Activated naive CD8-positive, alpha-beta T cell treated with anti-CD3 and anti-CD28 coated beads, Interleukin-2, amount 50 U/mL, for 24 hours (primary cell): ENCODE measurements at regions not wholly inside any gene's neighbourhood (a gene's known extent, or its start where the extent isn't known, plus 50 kb on each side); places are given as distances from the start of the nearest gene placed in this dataset.

Experiments used
- ATAC-seq: fragments of 150-1000 bp; cut with Tn5 transposase; one replicate; pipeline ENCODE4 v1.10.0; 2021
- DNase-seq: peaks from one replicate; pipeline ENCODE4 v3.0.0; 2021
- H3K27ac Mint-ChIP-seq: one replicate; pipeline ENCODE4 v1.8.0; 2021; ENCODE audit warnings: mild to moderate bottlenecking, mixed read lengths
- H3K27me3 Mint-ChIP-seq: one replicate; pipeline ENCODE4 v1.8.0; 2021; ENCODE audit warnings: mixed read lengths
- H3K36me3 Mint-ChIP-seq: one replicate; pipeline ENCODE4 v1.8.0; 2021; ENCODE audit warnings: low read depth, mixed read lengths
- H3K4me1 Mint-ChIP-seq: one replicate; pipeline ENCODE4 v1.8.0; 2021; ENCODE audit warnings: mixed read lengths
- H3K4me3 Mint-ChIP-seq: one replicate; pipeline ENCODE4 v1.8.0; 2021; ENCODE audit warnings: mild to moderate bottlenecking, moderate library complexity, mixed read lengths
- H3K9me3 Mint-ChIP-seq: one replicate; pipeline ENCODE4 v1.8.0; 2021; ENCODE audit warnings: mixed read lengths

GRCh38 chr5:103450333-103451061, 112.1 kb downstream of the NUDT12 start:
- Mint-ChIP-seq H3K4me1 (no peaks in the 10 kb centered on the region), H3K4me3 (no peak overlapping the region), H3K9me3 (no peaks in the 10 kb centered on the region), H3K36me3 (no peaks in the 10 kb centered on the region), H3K27me3 (peaks cover 5% of the 10 kb centered on the region), H3K27ac (no peak overlapping the region)
- DNase-seq = no peak
- ATAC-seq = no peak

- no peak for DNase-seq
- ATAC-seq = no peak
- Mint-ChIP-seq H3K36me3 (no peaks in the 10 kb centered on the region), H3K27me3 (peaks cover 5% of the 10 kb centered on the region), H3K4me3 (no peak overlapping the region), H3K4me1 (no peaks in the 10 kb centered on the region), H3K9me3 (no peaks in the 10 kb centered on the region), H3K27ac (no peak overlapping the region)
Observed at GRCh38 chr5:103446813-103447212, 115.8 kb downstream of the NUDT12 start.

- H3K27ac Mint-ChIP-seq = no peak overlapping the region
- ATAC-seq = no peak
- no peaks in the 10 kb centered on the region for H3K36me3 Mint-ChIP-seq
- H3K4me3 Mint-ChIP-seq = no peak overlapping the region
- no peaks in the 10 kb centered on the region for H3K9me3 Mint-ChIP-seq
- peaks cover 5% of the 10 kb centered on the region for H3K27me3 Mint-ChIP-seq
- no peaks in the 10 kb centered on the region for H3K4me1 Mint-ChIP-seq
- DNase-seq = no peak
Observed at GRCh38 chr5:103445426-103446035, 117.1 kb downstream of the NUDT12 start.

GRCh38 chr5:103444333-103445038, 118.1 kb downstream of the NUDT12 start:
- Mint-ChIP-seq H3K36me3 (no peaks in the 10 kb centered on the region), H3K27ac (no peak overlapping the region), H3K4me3 (no peak overlapping the region), H3K4me1 (no peaks in the 10 kb centered on the region), H3K27me3 (peaks cover 5% of the 10 kb centered on the region), H3K9me3 (peaks cover 9% of the 10 kb centered on the region)
- DNase-seq = no peak
- ATAC-seq = no peak

- Mint-ChIP-seq H3K27me3 (peaks cover 5% of the 10 kb centered on the region), H3K4me3 (no peak overlapping the region), H3K4me1 (no peaks in the 10 kb centered on the region), H3K9me3 (peaks cover 22% of the 10 kb centered on the region), H3K27ac (no peak overlapping the region), H3K36me3 (no peaks in the 10 kb centered on the region)
- DNase-seq (no peak), ATAC-seq (no peak)
Observed at GRCh38 chr5:103442750-103443149, 119.8 kb downstream of the NUDT12 start.

GRCh38 chr5:103441523-103441922, 121.1 kb downstream of the NUDT12 start:
- no peak for ATAC-seq
- H3K9me3 Mint-ChIP-seq = peaks cover 24% of the 10 kb centered on the region
- no peak for DNase-seq
- H3K27me3 Mint-ChIP-seq = no peaks in the 10 kb centered on the region
- no peaks in the 10 kb centered on the region for H3K4me1 Mint-ChIP-seq
- H3K4me3 Mint-ChIP-seq = no peak overlapping the region
- H3K36me3 Mint-ChIP-seq = no peaks in the 10 kb centered on the region
- no peak overlapping the region for H3K27ac Mint-ChIP-seq

- no peaks in the 10 kb centered on the region for H3K27me3 Mint-ChIP-seq
- H3K9me3 Mint-ChIP-seq = peaks cover 24% of the 10 kb centered on the region
- DNase-seq (no peak), ATAC-seq (no peak)
- H3K36me3 Mint-ChIP-seq = no peaks in the 10 kb centered on the region
- no peak overlapping the region for H3K4me3 Mint-ChIP-seq
- no peaks in the 10 kb centered on the region for H3K4me1 Mint-ChIP-seq
- no peak overlapping the region for H3K27ac Mint-ChIP-seq
Observed at GRCh38 chr5:103439007-103439406, 123.6 kb downstream of the NUDT12 start.

GRCh38 chr5:103436656-103437055, 125.9 kb downstream of the NUDT12 start:
- H3K27me3 Mint-ChIP-seq = peaks cover 3% of the 10 kb centered on the region
- no peak overlapping the region for H3K27ac Mint-ChIP-seq
- no peaks in the 10 kb centered on the region for H3K4me1 Mint-ChIP-seq
- H3K36me3 Mint-ChIP-seq = no peaks in the 10 kb centered on the region
- DNase-seq (no peak), ATAC-seq (no peak)
- no peak overlapping the region for H3K4me3 Mint-ChIP-seq
- H3K9me3 Mint-ChIP-seq = peaks cover 24% of the 10 kb centered on the region

- no peak overlapping the region for H3K27ac Mint-ChIP-seq
- no peaks in the 10 kb centered on the region for H3K36me3 Mint-ChIP-seq
- DNase-seq = no peak
- no peak for ATAC-seq
- H3K27me3 Mint-ChIP-seq = peaks cover 3% of the 10 kb centered on the region
- no peak overlapping the region for H3K4me3 Mint-ChIP-seq
- no peaks in the 10 kb centered on the region for H3K4me1 Mint-ChIP-seq
- H3K9me3 Mint-ChIP-seq = peaks cover 24% of the 10 kb centered on the region
Observed at GRCh38 chr5:103436112-103436511, 126.5 kb downstream of the NUDT12 start.

- H3K4me1 Mint-ChIP-seq = no peaks in the 10 kb centered on the region
- peaks cover 23% of the 10 kb centered on the region for H3K9me3 Mint-ChIP-seq
- no peaks in the 10 kb centered on the region for H3K36me3 Mint-ChIP-seq
- H3K27ac Mint-ChIP-seq = no peak overlapping the region
- ATAC-seq (no peak), DNase-seq (no peak)
- H3K27me3 Mint-ChIP-seq = peaks cover 3% of the 10 kb centered on the region
- H3K4me3 Mint-ChIP-seq = no peak overlapping the region
Observed at GRCh38 chr5:103435136-103435889, 127.3 kb downstream of the NUDT12 start.

GRCh38 chr5:103434057-103434456, 128.5 kb downstream of the NUDT12 start:
- Mint-ChIP-seq H3K4me3 (no peak overlapping the region), H3K36me3 (no peaks in the 10 kb centered on the region), H3K27ac (no peak overlapping the region), H3K9me3 (peaks cover 10% of the 10 kb centered on the region), H3K4me1 (no peaks in the 10 kb centered on the region), H3K27me3 (peaks cover 3% of the 10 kb centered on the region)
- DNase-seq = no peak
- ATAC-seq = no peak

GRCh38 chr5:103433211-103433610, 129.4 kb downstream of the NUDT12 start:
- Mint-ChIP-seq H3K27me3 (peaks cover 5% of the 10 kb centered on the region), H3K4me1 (no peaks in the 10 kb centered on the region), H3K27ac (no peak overlapping the region), H3K36me3 (no peaks in the 10 kb centered on the region), H3K4me3 (no peak overlapping the region), H3K9me3 (peaks cover 6% of the 10 kb centered on the region)
- ATAC-seq (no peak), DNase-seq (no peak)

GRCh38 chr5:103428923-103429322, 133.7 kb downstream of the NUDT12 start:
- Mint-ChIP-seq H3K27ac (no peak overlapping the region), H3K4me3 (no peak overlapping the region), H3K36me3 (no peaks in the 10 kb centered on the region), H3K27me3 (peaks cover 7% of the 10 kb centered on the region), H3K9me3 (no peaks in the 10 kb centered on the region), H3K4me1 (no peaks in the 10 kb centered on the region)
- DNase-seq = no peak
- no peak for ATAC-seq

GRCh38 chr5:103428411-103428871, 134.1 kb downstream of the NUDT12 start:
- Mint-ChIP-seq H3K27me3 (peaks cover 7% of the 10 kb centered on the region), H3K27ac (no peak overlapping the region), H3K36me3 (no peaks in the 10 kb centered on the region), H3K4me1 (no peaks in the 10 kb centered on the region), H3K9me3 (no peaks in the 10 kb centered on the region), H3K4me3 (no peak overlapping the region)
- DNase-seq (no peak), ATAC-seq (no peak)
